ENCODE measurements at regions not wholly inside any gene's neighbourhood (a gene's known extent, or its start where the extent isn't known, plus 50 kb on each side); places are given as distances from the start of the nearest gene placed in this dataset.

DNA sequence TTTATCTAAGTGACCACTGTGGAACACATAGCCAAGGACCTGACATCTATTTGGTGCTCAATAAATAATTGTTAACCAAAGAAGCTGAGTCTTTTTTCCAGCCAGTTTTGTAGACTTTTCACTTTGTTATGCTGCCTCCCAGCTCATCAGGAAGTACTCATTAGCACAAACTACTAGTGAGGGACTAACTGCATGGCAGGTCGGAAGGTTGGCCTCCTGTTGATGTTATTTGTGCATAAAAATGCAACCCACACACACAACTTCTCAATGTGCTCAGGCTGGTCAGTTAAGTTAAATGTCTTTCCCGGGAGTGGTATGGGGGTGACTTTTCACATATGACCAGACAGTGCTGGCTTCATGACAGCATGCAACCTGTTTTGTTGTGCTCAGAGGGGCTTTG, 263.0 kb upstream of the TOPAZ1 start:
- CTCF ChIA-PET = no interaction called here
- no TSS peak for BruUV-seq (replicated peaks)
- no peaks in the 10 kb centered on the region for H3K4me1 Mint-ChIP-seq (ENCODE audit: low read depth, unreplicated experiment)

GRCh38 chr3:43979645-43980044, 262.0 kb upstream of the TOPAZ1 start:
- Mint-ChIP-seq H3K27ac (ENCODE audit: unreplicated experiment) (no peak overlapping the region), H3K4me3 (ENCODE audit: low read depth, unreplicated experiment) (no peak overlapping the region), H3K4me1 (ENCODE audit: low read depth, unreplicated experiment) (no peaks in the 10 kb centered on the region), H3K36me3 (ENCODE audit: insufficient read depth, unreplicated experiment) (no peaks in the 10 kb centered on the region), H3K27me3 (ENCODE audit: unreplicated experiment) (peaks cover 29% of the 10 kb centered on the region), H3K9me3 (ENCODE audit: low read depth, unreplicated experiment) (no peaks in the 10 kb centered on the region)
- no peak for TF ChIP-seq CTCF (IDR thresholded peaks at IDR 0.05; ENCODE audit: unreplicated experiment)
- CTCF ChIA-PET = no interaction called here
- no peak for DNase-seq
- intact Hi-C loops (cut with micrococcal nuclease; ENCODE audit: unreplicated experiment) = no loop called here
- BruUV-seq (replicated peaks) = no TSS peak

More for the DNA sequence above, 263.0 kb upstream of the TOPAZ1 start:
- no peak overlapping the region for H3K27ac Mint-ChIP-seq (ENCODE audit: unreplicated experiment)
- intact Hi-C loops (cut with micrococcal nuclease; ENCODE audit: unreplicated experiment) = no loop called here
- no peaks in the 10 kb centered on the region for H3K9me3 Mint-ChIP-seq (ENCODE audit: low read depth, unreplicated experiment)
- no peaks in the 10 kb centered on the region for H3K36me3 Mint-ChIP-seq (ENCODE audit: insufficient read depth, unreplicated experiment)
- TF ChIP-seq CTCF (IDR thresholded peaks at IDR 0.05; ENCODE audit: unreplicated experiment) = no peak
- peaks cover 21% of the 10 kb centered on the region for H3K27me3 Mint-ChIP-seq (ENCODE audit: unreplicated experiment)
- H3K4me3 Mint-ChIP-seq (ENCODE audit: low read depth, unreplicated experiment) = no peak overlapping the region
- no peak for DNase-seq

GRCh38 chr3:43994657-43995546, 246.8 kb upstream of the TOPAZ1 start:
- H3K4me1 Mint-ChIP-seq (ENCODE audit: low read depth, unreplicated experiment) = peaks cover 12% of the 10 kb centered on the region
- no TSS peak for BruUV-seq (replicated peaks)
- H3K36me3 Mint-ChIP-seq (ENCODE audit: insufficient read depth, unreplicated experiment) = peaks cover 28% of the 10 kb centered on the region
- DNase-seq = peak; percentile 33
- no peak overlapping the region for H3K27ac Mint-ChIP-seq (ENCODE audit: unreplicated experiment)
- peaks cover 74% of the 10 kb centered on the region for H3K27me3 Mint-ChIP-seq (ENCODE audit: unreplicated experiment)
- no peak for TF ChIP-seq CTCF (IDR thresholded peaks at IDR 0.05; ENCODE audit: unreplicated experiment)
- intact Hi-C loops (cut with micrococcal nuclease; ENCODE audit: unreplicated experiment) = loop anchor here (5.0 kb wide), 2 partner anchors 112 to 118 kb away; no protein-coding TSS in a partner anchor
- CTCF ChIA-PET = interaction anchor here (1.2 kb wide), 1 partner anchor 79 kb away, joined by 3 read pairs; no protein-coding TSS in a partner anchor
- peak overlapping the region; percentile 73 for H3K4me3 Mint-ChIP-seq (ENCODE audit: low read depth, unreplicated experiment)
- no peaks in the 10 kb centered on the region for H3K9me3 Mint-ChIP-seq (ENCODE audit: low read depth, unreplicated experiment)

DNA sequence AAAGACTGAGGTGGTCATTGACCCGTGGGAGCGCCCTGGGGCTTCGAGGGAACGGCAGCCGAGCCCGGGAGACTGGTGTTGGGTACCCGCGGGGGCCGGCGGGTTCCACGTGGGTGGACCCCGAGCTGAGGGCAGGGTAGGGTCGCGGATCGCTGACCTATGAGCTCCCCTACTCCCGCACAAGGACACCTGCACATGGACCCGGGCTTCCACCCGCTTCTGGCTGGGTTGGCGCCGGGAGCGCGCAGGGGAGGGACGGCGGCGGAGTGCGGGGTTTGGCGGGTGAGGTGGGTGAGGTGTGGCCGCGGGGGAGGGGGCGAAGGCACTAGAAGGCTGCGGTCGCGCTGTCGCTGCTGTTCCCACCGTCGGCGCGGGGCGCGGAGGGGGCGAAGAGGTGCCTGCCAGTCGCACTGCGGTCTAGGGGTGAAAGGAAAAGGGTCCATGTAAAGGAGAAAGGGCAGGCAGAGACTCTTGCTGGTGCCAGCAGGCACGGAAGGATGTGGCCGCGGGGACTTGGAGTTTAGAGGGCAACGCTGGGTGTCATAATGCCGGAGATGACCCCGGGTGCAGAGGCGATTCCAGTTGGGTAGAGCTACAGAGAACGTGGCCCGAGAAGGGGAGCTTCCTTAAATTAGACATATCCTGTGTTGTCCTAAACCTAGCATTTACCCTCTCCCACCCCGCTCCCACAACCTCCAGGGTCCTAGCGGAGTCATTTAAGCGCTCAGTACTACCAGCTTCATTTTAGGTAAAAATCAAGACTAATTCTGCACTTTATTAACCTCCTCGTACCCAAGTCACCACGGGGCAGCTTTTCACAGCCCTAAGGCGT, 245.9 kb upstream of the TOPAZ1 start:
- no peak for TF ChIP-seq CTCF (IDR thresholded peaks at IDR 0.05; ENCODE audit: unreplicated experiment)
- no TSS peak for BruUV-seq (replicated peaks)
- intact Hi-C loops (cut with micrococcal nuclease; ENCODE audit: unreplicated experiment) = loop anchor here (2.0 to 5.0 kb wide), 3 partner anchors 112 to 203 kb away; no protein-coding TSS in a partner anchor
- no peak for DNase-seq
- peaks cover 66% of the 10 kb centered on the region for H3K27me3 Mint-ChIP-seq (ENCODE audit: unreplicated experiment)
- H3K9me3 Mint-ChIP-seq (ENCODE audit: low read depth, unreplicated experiment) = no peaks in the 10 kb centered on the region
- H3K27ac Mint-ChIP-seq (ENCODE audit: unreplicated experiment) = no peak overlapping the region
- H3K4me1 Mint-ChIP-seq (ENCODE audit: low read depth, unreplicated experiment) = peaks cover 17% of the 10 kb centered on the region
- H3K36me3 Mint-ChIP-seq (ENCODE audit: insufficient read depth, unreplicated experiment) = peaks cover 28% of the 10 kb centered on the region
- CTCF ChIA-PET = interaction anchor here (0.6 to 1.2 kb wide), 2 partner anchors 78 to 257 kb away, joined by 3 read pairs; no protein-coding TSS in a partner anchor
- H3K4me3 Mint-ChIP-seq (ENCODE audit: low read depth, unreplicated experiment) = peak overlapping the region; percentile 73
